ENCODE measurements at regions not wholly inside any gene's neighbourhood (a gene's known extent, or its start where the extent isn't known, plus 50 kb on each side); places are given as distances from the start of the nearest gene placed in this dataset.

DNA sequence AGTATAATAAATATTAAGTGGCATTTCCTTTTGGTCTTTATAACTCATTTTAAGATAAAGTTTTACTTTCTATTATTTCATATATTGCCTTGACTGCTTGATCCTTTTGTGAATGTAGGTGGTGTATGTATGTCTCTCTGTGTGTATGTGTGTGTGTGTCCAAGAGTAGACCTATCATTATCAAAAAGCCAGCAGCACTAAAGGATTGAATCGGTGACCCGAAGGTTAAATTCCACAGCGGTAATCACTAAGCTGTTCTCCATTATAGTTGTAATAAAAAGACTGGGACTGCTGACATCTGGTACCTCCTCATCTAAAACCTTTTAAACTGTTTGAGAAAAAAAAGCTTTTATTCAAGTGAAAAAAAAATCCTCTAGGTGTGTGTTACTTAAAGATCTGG lies 1014.8 kb downstream of the PCDH7 start:
- no peaks in the 10 kb centered on the region for H3K4me1 ChIP-seq (ENCODE audit: insufficient read depth, low read length, severe bottlenecking)
- no peaks in the 10 kb centered on the region for H3K27me3 ChIP-seq (ENCODE audit: insufficient read depth, low read length)
- no peaks in the 10 kb centered on the region for H3K79me2 ChIP-seq (ENCODE audit: insufficient read depth, low read length)

DNA sequence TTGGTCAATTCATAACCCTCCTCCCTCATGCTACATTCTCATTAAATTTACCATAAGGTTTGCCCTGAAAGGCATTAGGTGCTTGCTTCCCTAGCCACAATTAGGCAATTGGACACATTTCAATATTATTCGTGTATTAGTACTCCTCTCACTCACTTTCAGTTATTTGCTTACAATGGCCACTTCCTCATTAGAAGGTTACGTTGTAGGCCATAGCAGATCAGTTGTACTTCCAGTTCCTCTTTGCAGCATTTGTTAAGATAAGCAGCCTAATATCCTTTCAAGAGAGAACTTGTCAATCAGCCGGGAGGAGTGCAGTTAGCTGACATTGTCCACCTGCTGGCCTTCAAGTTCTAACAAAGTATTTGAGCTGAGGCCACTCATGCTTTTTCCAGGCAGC lies 1017.2 kb downstream of the PCDH7 start:
- Histone ChIP-seq H3K27me3 (ENCODE audit: insufficient read depth, low read length) (no peaks in the 10 kb centered on the region), H3K9me3 (ENCODE audit: low read length) (no peaks in the 10 kb centered on the region), H2AFZ (ENCODE audit: low read length) (no peak overlapping the region), H3K4me3 (ENCODE audit: low read depth, low read length, poor library complexity, severe bottlenecking) (no peak overlapping the region), H3K36me3 (ENCODE audit: insufficient read depth, low read length) (no peaks in the 10 kb centered on the region), H3K27ac (ENCODE audit: low read depth, low read length, poor library complexity, severe bottlenecking) (no peak overlapping the region), H4K20me1 (ENCODE audit: insufficient read depth, low read length) (no peaks in the 10 kb centered on the region), H3K4me1 (ENCODE audit: insufficient read depth, low read length, severe bottlenecking) (no peaks in the 10 kb centered on the region), H3K4me2 (ENCODE audit: low read length) (no peak overlapping the region), H3K79me2 (ENCODE audit: insufficient read depth, low read length) (no peaks in the 10 kb centered on the region), H3F3A (ENCODE audit: insufficient read depth, low read length) (no peaks in the 10 kb centered on the region), H3K9ac (ENCODE audit: low read length) (no peak overlapping the region), H3K9me2 (ENCODE audit: low read depth, low read length) (no peaks in the 10 kb centered on the region)
- TF ChIP-seq, protein P1, sequence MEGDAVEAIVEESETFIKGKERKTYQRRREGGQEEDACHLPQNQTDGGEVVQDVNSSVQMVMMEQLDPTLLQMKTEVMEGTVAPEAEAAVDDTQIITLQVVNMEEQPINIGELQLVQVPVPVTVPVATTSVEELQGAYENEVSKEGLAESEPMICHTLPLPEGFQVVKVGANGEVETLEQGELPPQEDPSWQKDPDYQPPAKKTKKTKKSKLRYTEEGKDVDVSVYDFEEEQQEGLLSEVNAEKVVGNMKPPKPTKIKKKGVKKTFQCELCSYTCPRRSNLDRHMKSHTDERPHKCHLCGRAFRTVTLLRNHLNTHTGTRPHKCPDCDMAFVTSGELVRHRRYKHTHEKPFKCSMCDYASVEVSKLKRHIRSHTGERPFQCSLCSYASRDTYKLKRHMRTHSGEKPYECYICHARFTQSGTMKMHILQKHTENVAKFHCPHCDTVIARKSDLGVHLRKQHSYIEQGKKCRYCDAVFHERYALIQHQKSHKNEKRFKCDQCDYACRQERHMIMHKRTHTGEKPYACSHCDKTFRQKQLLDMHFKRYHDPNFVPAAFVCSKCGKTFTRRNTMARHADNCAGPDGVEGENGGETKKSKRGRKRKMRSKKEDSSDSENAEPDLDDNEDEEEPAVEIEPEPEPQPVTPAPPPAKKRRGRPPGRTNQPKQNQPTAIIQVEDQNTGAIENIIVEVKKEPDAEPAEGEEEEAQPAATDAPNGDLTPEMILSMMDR (IDR thresholded peaks at IDR 0.05; ENCODE audit: low read length): no peak
- no peak for TF ChIP-seq EZH2 (IDR thresholded peaks at IDR 0.05; ENCODE audit: borderline replicate concordance, low read length)

More for the DNA sequence above, 1014.8 kb downstream of the PCDH7 start:
- H3K9me2 ChIP-seq (ENCODE audit: low read depth, low read length): no peaks in the 10 kb centered on the region
- H3K27ac ChIP-seq (ENCODE audit: low read depth, low read length, poor library complexity, severe bottlenecking): no peak overlapping the region
- H3K9ac ChIP-seq (ENCODE audit: low read length): no peak overlapping the region
- H3F3A ChIP-seq (ENCODE audit: insufficient read depth, low read length): no peaks in the 10 kb centered on the region
- no peak overlapping the region for H3K4me3 ChIP-seq (ENCODE audit: low read depth, low read length, poor library complexity, severe bottlenecking)
- no peak overlapping the region for H2AFZ ChIP-seq (ENCODE audit: low read length)
- no peak overlapping the region for H3K4me2 ChIP-seq (ENCODE audit: low read length)
- H4K20me1 ChIP-seq (ENCODE audit: insufficient read depth, low read length): no peaks in the 10 kb centered on the region
- no peaks in the 10 kb centered on the region for H3K36me3 ChIP-seq (ENCODE audit: insufficient read depth, low read length)
- no peak for TF ChIP-seq EZH2 (IDR thresholded peaks at IDR 0.05; ENCODE audit: borderline replicate concordance, low read length)
- TF ChIP-seq, protein P1 (IDR thresholded peaks at IDR 0.05; ENCODE audit: low read length): no peak
- no peaks in the 10 kb centered on the region for H3K9me3 ChIP-seq (ENCODE audit: low read length)

DNA sequence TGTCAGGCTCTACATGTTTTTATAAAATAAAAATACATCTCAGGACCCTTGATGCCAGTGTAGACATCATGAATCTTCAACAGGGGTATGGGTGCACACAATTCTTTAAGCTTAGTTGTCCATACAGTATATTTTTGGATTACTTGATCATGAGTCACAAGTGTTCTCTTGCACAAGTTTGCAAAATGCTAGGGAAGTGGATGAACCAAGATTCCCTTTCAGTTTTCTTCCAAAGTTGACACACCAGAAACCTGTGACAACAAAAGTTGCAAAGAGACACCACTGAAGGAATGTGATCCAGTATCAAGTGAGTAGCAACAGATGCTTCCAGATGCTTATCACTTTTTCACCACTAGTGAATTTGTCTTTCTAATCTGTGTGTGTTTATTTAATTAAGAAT lies 1021.2 kb downstream of the PCDH7 start:
- no peak overlapping the region for H2AFZ ChIP-seq (ENCODE audit: low read length)
- no peaks in the 10 kb centered on the region for H3K36me3 ChIP-seq (ENCODE audit: insufficient read depth, low read length)
- H4K20me1 ChIP-seq (ENCODE audit: insufficient read depth, low read length): no peaks in the 10 kb centered on the region
- H3K4me3 ChIP-seq (ENCODE audit: low read depth, low read length, poor library complexity, severe bottlenecking): no peak overlapping the region
- H3F3A ChIP-seq (ENCODE audit: insufficient read depth, low read length): no peaks in the 10 kb centered on the region
- H3K9me3 ChIP-seq (ENCODE audit: low read length): no peaks in the 10 kb centered on the region
- no peak overlapping the region for H3K9ac ChIP-seq (ENCODE audit: low read length)
- no peaks in the 10 kb centered on the region for H3K9me2 ChIP-seq (ENCODE audit: low read depth, low read length)
- H3K79me2 ChIP-seq (ENCODE audit: insufficient read depth, low read length): no peaks in the 10 kb centered on the region
- no peaks in the 10 kb centered on the region for H3K27me3 ChIP-seq (ENCODE audit: insufficient read depth, low read length)
- H3K4me2 ChIP-seq (ENCODE audit: low read length): no peak overlapping the region
- TF ChIP-seq, protein P1 (IDR thresholded peaks at IDR 0.05; ENCODE audit: low read length): no peak
- no peak for TF ChIP-seq EZH2 (IDR thresholded peaks at IDR 0.05; ENCODE audit: borderline replicate concordance, low read length)
- no peak overlapping the region for H3K27ac ChIP-seq (ENCODE audit: low read depth, low read length, poor library complexity, severe bottlenecking)
- H3K4me1 ChIP-seq (ENCODE audit: insufficient read depth, low read length, severe bottlenecking): no peaks in the 10 kb centered on the region

All from OCI-LY1 (cell line).